ENCODE measurements at regions not wholly inside any gene's neighbourhood (a gene's known extent, or its start where the extent isn't known, plus 50 kb on each side); places are given as distances from the start of the nearest gene placed in this dataset.

DNA sequence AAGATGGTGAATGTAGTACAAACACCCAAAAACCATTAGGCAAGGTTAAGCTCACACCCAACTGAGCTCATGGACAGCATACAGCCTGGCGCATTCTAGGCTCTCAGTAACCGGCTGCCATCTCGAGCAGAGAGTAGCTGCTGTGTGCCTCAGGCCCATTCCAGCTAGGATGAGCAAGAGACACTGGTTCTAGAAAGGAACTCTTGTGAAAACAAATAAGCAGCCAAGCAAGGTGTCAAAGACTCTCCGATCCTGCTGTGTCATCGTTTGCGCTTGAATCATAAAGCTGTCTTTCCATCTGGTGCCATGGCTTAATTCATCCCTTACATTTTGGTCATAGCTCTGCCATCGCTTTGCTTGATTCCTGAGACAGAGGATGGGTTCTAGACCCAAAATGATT is 135.4 kb upstream of the MSX2 start:
- TF ChIP-seq TCF4 (CRISPR knock-in tag; IDR thresholded peaks at IDR 0.05; ENCODE audit: borderline replicate concordance) (no peak), PPARA (CRISPR knock-in tag; IDR thresholded peaks at IDR 0.05; ENCODE audit: borderline replicate concordance) (no peak), ZFP30 (CRISPR knock-in tag; IDR thresholded peaks at IDR 0.05) (no peak), RARB (CRISPR knock-in tag; IDR thresholded peaks at IDR 0.05) (no peak), ISL1 (CRISPR knock-in tag; IDR thresholded peaks at IDR 0.05) (no peak)

Data from SK-N-SH treated with all-trans-retinoic acid at 6 μM for 48 hours (cell line).